ENCODE measurements at regions not wholly inside any gene's neighbourhood (a gene's known extent, or its start where the extent isn't known, plus 50 kb on each side); places are given as distances from the start of the nearest gene placed in this dataset.

- ChIA-PET POLR2A (no interaction called here), CTCF (interaction anchor here (1.0 kb wide), 1 partner anchor 91 kb away, joined by 3 read pairs; no protein-coding TSS in a partner anchor)
Observed at GRCh38 chr15:69553686-69554085, 101.1 kb downstream of the RPLP1 start.

GRCh38 chr15:69554279-69554961 lies 101.8 kb downstream of the RPLP1 start:
- Histone ChIP-seq H3K27me3 (ENCODE audit: control insufficient read depth, insufficient read depth, low read length) (peaks cover 7% of the 10 kb centered on the region), H3K9me3 (ENCODE audit: control insufficient read depth, insufficient read depth, low read length) (peaks cover 16% of the 10 kb centered on the region), H3K27ac (ENCODE audit: low read depth, low read length) (no peak overlapping the region), H3K4me3 (ENCODE audit: low read depth, low read length) (no peak overlapping the region)
- DNase-seq (ENCODE audit: low read depth, low spot score): no peak
- ChIA-PET CTCF (interaction anchor here (1.0 to 1.5 kb wide), 2 partner anchors 22 to 92 kb away, joined by 3 to 4 read pairs; no protein-coding TSS in a partner anchor), POLR2A (no interaction called here)
- no peak for TF ChIP-seq CTCF (IDR thresholded peaks at IDR 0.05; ENCODE audit: low read depth, low read length)

More at GRCh38 chr15:69553686-69554085, 101.1 kb downstream of the RPLP1 start:
- Histone ChIP-seq H3K4me3 (ENCODE audit: low read depth, low read length) (no peak overlapping the region), H3K27ac (ENCODE audit: low read depth, low read length) (no peak overlapping the region), H3K9me3 (ENCODE audit: control insufficient read depth, insufficient read depth, low read length) (peaks cover 16% of the 10 kb centered on the region), H3K27me3 (ENCODE audit: control insufficient read depth, insufficient read depth, low read length) (peaks cover 11% of the 10 kb centered on the region)
- TF ChIP-seq CTCF (IDR thresholded peaks at IDR 0.05; ENCODE audit: low read depth, low read length): no peak
- no peak for DNase-seq (ENCODE audit: low read depth, low spot score)

- no peak for TF ChIP-seq CTCF (IDR thresholded peaks at IDR 0.05; ENCODE audit: low read depth, low read length)
- peaks cover 16% of the 10 kb centered on the region for H3K9me3 ChIP-seq (ENCODE audit: control insufficient read depth, insufficient read depth, low read length)
- H3K27me3 ChIP-seq (ENCODE audit: control insufficient read depth, insufficient read depth, low read length): peaks cover 3% of the 10 kb centered on the region
- no peak overlapping the region for H3K4me3 ChIP-seq (ENCODE audit: low read depth, low read length)
- no peak overlapping the region for H3K27ac ChIP-seq (ENCODE audit: low read depth, low read length)
- CTCF ChIA-PET: interaction anchor here (0.7 to 1.5 kb wide), 2 partner anchors 21 to 897 kb away, joined by 4 to 5 read pairs; no protein-coding TSS in a partner anchor
- no peak for DNase-seq (ENCODE audit: low read depth, low spot score)
- POLR2A ChIA-PET: no interaction called here
Observed at GRCh38 chr15:69555080-69555479, 102.5 kb downstream of the RPLP1 start.

- H3K4me3 ChIP-seq (ENCODE audit: low read depth, low read length): no peak overlapping the region
- peaks cover 3% of the 10 kb centered on the region for H3K27me3 ChIP-seq (ENCODE audit: control insufficient read depth, insufficient read depth, low read length)
- no peak overlapping the region for H3K27ac ChIP-seq (ENCODE audit: low read depth, low read length)
- POLR2A ChIA-PET: interaction anchor here (0.8 kb wide), 1 partner anchor 17 kb away, joined by 5 read pairs; no protein-coding TSS in a partner anchor
- CTCF ChIA-PET: interaction anchor here (1.2 kb wide), 1 partner anchor 13 kb away, joined by 5 read pairs; no protein-coding TSS in a partner anchor
- TF ChIP-seq CTCF (IDR thresholded peaks at IDR 0.05; ENCODE audit: low read depth, low read length): no peak
- H3K9me3 ChIP-seq (ENCODE audit: control insufficient read depth, insufficient read depth, low read length): peaks cover 14% of the 10 kb centered on the region
- DNase-seq (ENCODE audit: low read depth, low spot score): no peak
Observed at GRCh38 chr15:69556344-69556743, 103.7 kb downstream of the RPLP1 start.

- peak; percentile 75 for DNase-seq (ENCODE audit: low read depth, low spot score)
- peak overlapping the region; percentile 66 for H3K27ac ChIP-seq (ENCODE audit: low read depth, low read length)
- no peak overlapping the region for H3K4me3 ChIP-seq (ENCODE audit: low read depth, low read length)
- peaks cover 6% of the 10 kb centered on the region for H3K9me3 ChIP-seq (ENCODE audit: control insufficient read depth, insufficient read depth, low read length)
- TF ChIP-seq CTCF (IDR thresholded peaks at IDR 0.05; ENCODE audit: low read depth, low read length): no peak
- ChIA-PET CTCF (interaction anchor here (1.4 kb wide), 1 partner anchor 11 kb away, joined by 4 read pairs; no protein-coding TSS in a partner anchor), POLR2A (interaction anchor here (1.1 to 1.3 kb wide), 3 partner anchors 11 to 544 kb away, joined by 3 to 13 read pairs (median 5); no protein-coding TSS in a partner anchor)
- H3K27me3 ChIP-seq (ENCODE audit: control insufficient read depth, insufficient read depth, low read length): peaks cover 4% of the 10 kb centered on the region
Observed at GRCh38 chr15:69557020-69557706, 104.5 kb downstream of the RPLP1 start.

Measured in AG04450 (cell line).